Spleen (tissue), 11 donors: ENCODE measurements at regions not wholly inside any gene's neighbourhood (a gene's known extent, or its start where the extent isn't known, plus 50 kb on each side); places are given as distances from the start of the nearest gene placed in this dataset.

Experiments
- DNase-seq: peaks from one replicate; pipeline ENCODE4 v3.0.0-alpha.2; 2020
- H3K27ac ChIP-seq, 8 donors: fragments of 200-600 bp; sonication (generic) in 7 of 8; 1 replicate in 4 of 8; 2 replicates in 4 of 8; pipeline versions ENCODE4 v1.5.0 to v1.8.0; 2016 to 2021; ENCODE audit warnings: inconsistent platforms in 4 of 8, mild to moderate bottlenecking in 4 of 8, moderate library complexity in 1 of 8
- H3K27me3 ChIP-seq, 7 donors: fragments of 200-600 bp; sonication (generic) in 6 of 7; replicated peaks in 1 of 7; 1 replicate in 4 of 7; 2 replicates in 3 of 7; pipeline versions ENCODE4 v1.5.0 to v1.8.0; 2016 to 2021; ENCODE audit warnings: inconsistent platforms in 3 of 7, mild to moderate bottlenecking in 1 of 7
- H3K36me3 ChIP-seq, 6 donors: fragments of 200-600 bp; sonication (generic) in 5 of 6; 1 replicate in 4 of 6; 2 replicates in 2 of 6; pipeline versions ENCODE4 v1.5.0 to v1.8.0; 2016 to 2021; ENCODE audit warnings: inconsistent platforms in 2 of 6
- H3K4me1 ChIP-seq, 6 donors: fragments of 200-600 bp; sonication (generic) in 5 of 6; 1 replicate in 3 of 6; 2 replicates in 3 of 6; pipeline versions ENCODE4 v1.5.0 to v1.8.0; 2016 to 2021; ENCODE audit warnings: inconsistent platforms in 3 of 6
- H3K4me3 ChIP-seq, 8 donors: fragments of 200-600 bp; sonication (generic) in 7 of 8; 1 replicate in 4 of 8; 2 replicates in 4 of 8; pipeline versions ENCODE4 v1.5.0 to v1.8.0; 2016 to 2021; ENCODE audit warnings: inconsistent platforms in 4 of 8, mild to moderate bottlenecking in 4 of 8, moderate library complexity in 2 of 8
- H3K9me3 ChIP-seq, 8 donors: fragments of 200-600 bp; sonication (generic) in 7 of 8; 1 replicate in 4 of 8; 2 replicates in 4 of 8; pipeline versions ENCODE4 v1.5.0 to v1.8.0; 2016 to 2021; ENCODE audit warnings: inconsistent platforms in 4 of 8
- POLR2A ChIP-seq, 3 donors: fragments of 450-650 bp; IDR thresholded peaks; one replicate each; pipeline ENCODE4 v1.5.1; 2017; ENCODE audit warnings: antibody characterized with exemption in 3 of 3, mild to moderate bottlenecking in 1 of 3
- POLR2AphosphoS5 ChIP-seq, 3 donors: sonication (generic); formaldehyde crosslinking; IDR thresholded peaks; one replicate each; pipeline ENCODE4 v1.5.1; 2017; ENCODE audit warnings: antibody characterized with exemption in 3 of 3
- WGBS, 5 donors: extraction: QIAGEN DNeasy Blood & Tissue Kit in 3 of 5; methylation state at CpG; one replicate each; pipeline versions ENCODE4 v1.1.5 to v1.1.7; 2013 to 2018; 5-methylcytosine and 5-hydroxymethylcytosine counted together
- intact Hi-C: fragments of 100-400 bp; cut with DNase I; formaldehyde crosslinking; loops from one replicate; pipeline ENCODE4 v1.15.0; 2023; ENCODE audit warnings: low total_unique reads
- TF ChIP-seq, protein P1 (sequence below), 11 experiments: fragments of 200-600 bp in 7 of 11; fragments of 450-650 bp in 4 of 11; sonication (generic) in 4 of 11; IDR thresholded peaks in 8 of 11; conservative IDR thresholded peaks in 3 of 11; 1 replicate in 7 of 11; 2 replicates in 4 of 11; pipeline versions ENCODE4 v1.4.0 to v1.8.0; 2016 to 2021; ENCODE audit warnings: antibody characterized with exemption in 11 of 11, inconsistent platforms in 4 of 11, mild to moderate bottlenecking in 1 of 11
- donor health status: healthy with polysubstance abuse.
- donor health status: DM: no; HTN: no; CAD: no; lungs with moderate emphysema.
- donor health status: DM: no; HTN: no; CAD: no.
- donor health status: Bipolar disorder and iron deficiency.
- donor health status: healthy.
- donor health status: DM: no; HTN: no; CAD: no.
- donor health status: DM: yes; HTN: yes; CAD: no.

GRCh38 chr2:129314120-129314519 is 665.3 kb upstream of the RAB6C start:
- 82 to 92% (median 88%) methylated on average over 8 to 9 of the region's 9 CpGs for WGBS, 5 donors
- DNase-seq = no peak
- intact Hi-C loops = no loop called here
- no peaks in the 10 kb centered on the region for H3K4me1 ChIP-seq
- no peaks in the 10 kb centered on the region for H3K27me3 ChIP-seq
- no peak overlapping the region for H3K27ac ChIP-seq
- no peaks in the 10 kb centered on the region for H3K36me3 ChIP-seq
- no peak for TF ChIP-seq POLR2AphosphoS5 (IDR thresholded peaks at IDR 0.05)
- TF ChIP-seq, protein P1, sequence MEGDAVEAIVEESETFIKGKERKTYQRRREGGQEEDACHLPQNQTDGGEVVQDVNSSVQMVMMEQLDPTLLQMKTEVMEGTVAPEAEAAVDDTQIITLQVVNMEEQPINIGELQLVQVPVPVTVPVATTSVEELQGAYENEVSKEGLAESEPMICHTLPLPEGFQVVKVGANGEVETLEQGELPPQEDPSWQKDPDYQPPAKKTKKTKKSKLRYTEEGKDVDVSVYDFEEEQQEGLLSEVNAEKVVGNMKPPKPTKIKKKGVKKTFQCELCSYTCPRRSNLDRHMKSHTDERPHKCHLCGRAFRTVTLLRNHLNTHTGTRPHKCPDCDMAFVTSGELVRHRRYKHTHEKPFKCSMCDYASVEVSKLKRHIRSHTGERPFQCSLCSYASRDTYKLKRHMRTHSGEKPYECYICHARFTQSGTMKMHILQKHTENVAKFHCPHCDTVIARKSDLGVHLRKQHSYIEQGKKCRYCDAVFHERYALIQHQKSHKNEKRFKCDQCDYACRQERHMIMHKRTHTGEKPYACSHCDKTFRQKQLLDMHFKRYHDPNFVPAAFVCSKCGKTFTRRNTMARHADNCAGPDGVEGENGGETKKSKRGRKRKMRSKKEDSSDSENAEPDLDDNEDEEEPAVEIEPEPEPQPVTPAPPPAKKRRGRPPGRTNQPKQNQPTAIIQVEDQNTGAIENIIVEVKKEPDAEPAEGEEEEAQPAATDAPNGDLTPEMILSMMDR (IDR thresholded peaks at IDR 0.05 in 8 of 11, conservative IDR thresholded peaks at IDR 0.05 in 3 of 11) = no peak
- TF ChIP-seq POLR2A (IDR thresholded peaks at IDR 0.05) = no peak
- no peaks in the 10 kb centered on the region for H3K9me3 ChIP-seq
- H3K4me3 ChIP-seq = no peak overlapping the region

DNA sequence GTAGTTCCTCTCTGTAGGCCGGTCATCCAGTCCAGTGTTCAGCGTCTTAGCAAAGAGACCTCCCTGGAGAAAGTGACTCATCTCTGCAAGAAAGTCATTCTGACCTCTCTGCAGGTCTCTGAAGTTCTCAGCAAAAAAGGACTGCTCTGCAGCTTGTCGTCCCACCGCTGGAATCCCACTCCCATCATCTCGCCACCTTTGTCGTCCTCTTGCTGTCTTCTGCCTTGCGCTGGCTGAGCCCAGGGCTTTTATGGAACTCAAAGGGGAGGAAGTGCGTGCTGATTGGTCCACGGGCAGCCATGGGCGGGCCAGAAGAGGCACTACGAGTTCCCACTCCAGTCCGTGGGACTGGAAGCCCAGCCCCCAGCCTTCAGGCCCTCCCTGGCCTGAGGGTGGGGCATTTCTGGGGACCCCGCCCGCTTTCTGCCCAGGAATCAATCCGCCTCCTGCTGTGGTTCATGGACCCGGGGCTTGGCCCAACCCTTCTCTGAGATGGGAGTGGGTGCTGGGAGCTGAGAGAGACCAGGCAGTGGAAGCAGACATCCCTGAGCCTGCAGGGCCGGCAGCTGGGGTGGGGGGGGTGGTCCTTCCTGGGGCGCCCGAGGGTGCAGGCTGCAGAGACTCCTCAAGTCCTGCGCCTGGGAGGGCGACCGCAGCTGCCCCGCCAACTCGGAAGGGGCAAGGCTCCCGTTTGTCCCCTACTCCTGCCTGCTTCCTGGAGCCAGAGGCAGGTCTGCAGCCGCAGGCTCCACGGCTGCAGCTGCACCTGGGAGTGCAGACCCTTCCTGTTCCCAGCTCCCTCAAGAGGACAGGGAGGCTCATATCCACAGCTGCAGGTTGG is 660.7 kb upstream of the RAB6C start:
- Histone ChIP-seq H3K27ac (no peak overlapping the region), H3K9me3 (no peaks in the 10 kb centered on the region), H3K27me3 (no peaks in the 10 kb centered on the region), H3K4me3 (no peak overlapping the region), H3K36me3 (no peaks in the 10 kb centered on the region), H3K4me1 (no peaks in the 10 kb centered on the region)
- no peak for DNase-seq
- intact Hi-C loops = no loop called here
- TF ChIP-seq POLR2AphosphoS5 (IDR thresholded peaks at IDR 0.05) (no peak), POLR2A (IDR thresholded peaks at IDR 0.05) (no peak)
- TF ChIP-seq, protein P1 (IDR thresholded peaks at IDR 0.05 in 8 of 11, conservative IDR thresholded peaks at IDR 0.05 in 3 of 11) = no peak
- 80 to 86% (median 85%) methylated on average over 18 to 27 of the region's 27 CpGs for WGBS, 5 donors

DNA sequence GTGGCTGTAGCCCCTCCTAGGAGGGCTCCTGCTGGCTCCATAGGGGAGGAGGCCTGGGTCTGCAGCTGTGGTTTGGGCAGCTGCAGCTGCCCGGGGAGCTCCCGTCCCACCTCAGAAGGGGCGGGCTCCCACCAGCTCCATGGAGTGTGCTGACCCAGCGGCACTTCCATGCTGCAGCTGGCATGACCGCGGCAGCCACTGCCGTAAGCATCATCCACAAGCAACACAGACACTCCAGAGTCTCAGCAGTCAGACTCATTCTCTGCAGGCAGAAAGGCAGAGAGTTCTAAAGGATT is 660.1 kb upstream of the RAB6C start:
- TF ChIP-seq POLR2AphosphoS5 (IDR thresholded peaks at IDR 0.05) (no peak), POLR2A (IDR thresholded peaks at IDR 0.05) (no peak)
- TF ChIP-seq, protein P1 (IDR thresholded peaks at IDR 0.05 in 8 of 11, conservative IDR thresholded peaks at IDR 0.05 in 3 of 11) = no peak

DNA sequence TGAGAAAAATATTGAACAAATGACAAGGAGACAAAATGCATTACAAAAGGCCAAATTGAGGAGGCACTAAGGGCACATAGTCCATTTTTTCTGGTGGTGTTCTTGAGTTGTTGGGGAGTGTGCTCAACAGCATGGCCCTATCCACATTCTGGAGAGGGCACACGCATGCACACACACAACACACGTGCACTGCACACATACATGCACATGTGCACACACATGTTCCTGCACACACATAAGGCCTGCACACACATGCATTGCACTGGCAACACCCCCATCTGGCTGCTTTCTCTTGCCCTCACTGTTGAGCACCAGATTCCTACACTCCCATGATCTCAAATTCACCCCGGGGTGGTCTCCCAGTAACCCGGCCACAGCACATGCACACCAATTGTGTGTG is 659.2 kb upstream of the RAB6C start:
- intact Hi-C loops = no loop called here
- H3K27me3 ChIP-seq = no peaks in the 10 kb centered on the region
- 81 to 98% (median 95%) methylated on average over 4 of the region's 4 CpGs for WGBS, 5 donors

More for the DNA sequence above, 660.1 kb upstream of the RAB6C start:
- whole genome bisulfite sequencing, 5 donors = 84 to 100% (median 92%) methylated on average over 1 to 7 of the region's 7 CpGs
- intact Hi-C loops = no loop called here
- Histone ChIP-seq H3K4me1 (no peaks in the 10 kb centered on the region), H3K4me3 (no peak overlapping the region), H3K9me3 (no peaks in the 10 kb centered on the region), H3K27me3 (no peaks in the 10 kb centered on the region), H3K36me3 (no peaks in the 10 kb centered on the region), H3K27ac (no peak overlapping the region)
- no peak for DNase-seq

More for the DNA sequence above, 659.2 kb upstream of the RAB6C start:
- TF ChIP-seq POLR2A (IDR thresholded peaks at IDR 0.05) (no peak), POLR2AphosphoS5 (IDR thresholded peaks at IDR 0.05) (no peak)
- TF ChIP-seq, protein P1 (IDR thresholded peaks at IDR 0.05 in 8 of 11, conservative IDR thresholded peaks at IDR 0.05 in 3 of 11) = no peak
- DNase-seq = no peak
- no peak overlapping the region for H3K4me3 ChIP-seq
- no peaks in the 10 kb centered on the region for H3K9me3 ChIP-seq
- H3K27ac ChIP-seq = no peak overlapping the region
- no peaks in the 10 kb centered on the region for H3K36me3 ChIP-seq
- no peaks in the 10 kb centered on the region for H3K4me1 ChIP-seq
